RWPE1 (cell line): ENCODE measurements at regions not wholly inside any gene's neighbourhood (a gene's known extent, or its start where the extent isn't known, plus 50 kb on each side); places are given as distances from the start of the nearest gene placed in this dataset.

ENCODE experiments used
- CTCF ChIA-PET: fragments of 350-600 bp; sonication (Branson Sonifier 250); formaldehyde crosslinking; extraction: SDS; loops from one replicate; lab custom pipeline; 2021; lab: Yijun Ruan, JAX
- POLR2A ChIA-PET: fragments of 400-600 bp; formaldehyde crosslinking; extraction: SDS; loops from one replicate; lab custom pipeline; 2020; ENCODE audit warnings: antibody characterized with exemption; ENCODE audit not compliant: low non-redundant PET; lab: Yijun Ruan, JAX
- DNase-seq: peaks from one replicate; pipeline ENCODE4 v3.0.0; 2012; ENCODE audit warnings: low spot score
- H3K27ac ChIP-seq: fragments of 450-650 bp; 2 replicates; pipeline ENCODE4 v1.5.1; 2017
- TF ChIP-seq, protein P1 (sequence below): fragments of 450-650 bp; conservative IDR thresholded peaks from 2 replicates; pipeline ENCODE4 v1.5.1; 2017; ENCODE audit warnings: low read depth, mild to moderate bottlenecking

DNA sequence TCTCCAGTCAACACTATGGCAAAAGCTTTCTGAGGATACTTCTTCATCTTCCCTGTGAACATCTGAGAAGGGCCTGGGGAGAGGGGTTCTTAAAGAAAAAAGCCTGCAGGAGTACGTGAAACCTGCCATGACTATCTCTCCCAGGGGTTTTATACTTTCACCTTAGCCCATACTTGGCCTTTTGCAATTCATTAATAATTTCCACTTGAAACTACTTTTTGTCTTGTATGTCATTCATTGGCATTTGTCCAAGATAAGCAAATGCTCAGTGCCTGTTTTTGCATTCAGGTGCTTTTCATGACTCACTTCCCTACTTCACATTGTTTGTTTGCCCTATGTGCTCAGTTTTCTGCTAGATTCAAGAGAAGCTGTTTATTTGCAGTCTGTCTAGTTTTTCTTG, 580.3 kb upstream of the GJE1 start:
- DNase-seq = peak; percentile 75
- CTCF ChIA-PET = interaction anchor here (1.0 kb wide), 1 partner anchor 10 kb away, joined by 7 read pairs; no protein-coding TSS in a partner anchor

DNA sequence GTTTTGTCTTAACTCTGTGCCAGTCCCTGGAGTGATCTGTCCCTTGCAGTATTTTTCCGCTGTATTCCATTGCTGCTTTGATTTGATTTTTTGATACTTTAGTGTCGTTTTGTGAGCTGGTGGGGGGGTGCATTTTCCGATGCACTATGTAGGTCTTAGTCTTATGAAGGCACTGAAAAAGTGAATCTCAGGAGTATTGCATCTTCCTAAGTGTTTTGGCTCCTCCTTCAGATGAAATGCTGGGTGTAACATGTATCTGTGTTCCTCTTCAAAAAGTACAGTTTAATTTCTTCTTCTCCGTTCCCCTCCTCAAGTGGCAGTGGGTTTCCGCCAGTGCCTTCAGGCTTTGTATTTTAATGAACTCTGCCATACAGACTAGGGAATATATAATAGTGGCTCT, 580.7 kb upstream of the GJE1 start:
- ChIA-PET CTCF (interaction anchor here (1.0 kb wide), 1 partner anchor 11 kb away, joined by 7 read pairs; no protein-coding TSS in a partner anchor), POLR2A (no interaction called here)
- no peak overlapping the region for H3K27ac ChIP-seq
- no peak for DNase-seq
- TF ChIP-seq, protein P1, sequence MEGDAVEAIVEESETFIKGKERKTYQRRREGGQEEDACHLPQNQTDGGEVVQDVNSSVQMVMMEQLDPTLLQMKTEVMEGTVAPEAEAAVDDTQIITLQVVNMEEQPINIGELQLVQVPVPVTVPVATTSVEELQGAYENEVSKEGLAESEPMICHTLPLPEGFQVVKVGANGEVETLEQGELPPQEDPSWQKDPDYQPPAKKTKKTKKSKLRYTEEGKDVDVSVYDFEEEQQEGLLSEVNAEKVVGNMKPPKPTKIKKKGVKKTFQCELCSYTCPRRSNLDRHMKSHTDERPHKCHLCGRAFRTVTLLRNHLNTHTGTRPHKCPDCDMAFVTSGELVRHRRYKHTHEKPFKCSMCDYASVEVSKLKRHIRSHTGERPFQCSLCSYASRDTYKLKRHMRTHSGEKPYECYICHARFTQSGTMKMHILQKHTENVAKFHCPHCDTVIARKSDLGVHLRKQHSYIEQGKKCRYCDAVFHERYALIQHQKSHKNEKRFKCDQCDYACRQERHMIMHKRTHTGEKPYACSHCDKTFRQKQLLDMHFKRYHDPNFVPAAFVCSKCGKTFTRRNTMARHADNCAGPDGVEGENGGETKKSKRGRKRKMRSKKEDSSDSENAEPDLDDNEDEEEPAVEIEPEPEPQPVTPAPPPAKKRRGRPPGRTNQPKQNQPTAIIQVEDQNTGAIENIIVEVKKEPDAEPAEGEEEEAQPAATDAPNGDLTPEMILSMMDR = no peak

More for the DNA sequence above, 580.3 kb upstream of the GJE1 start:
- no peak overlapping the region for H3K27ac ChIP-seq
- POLR2A ChIA-PET = no interaction called here
- TF ChIP-seq, protein P1 = no peak

DNA sequence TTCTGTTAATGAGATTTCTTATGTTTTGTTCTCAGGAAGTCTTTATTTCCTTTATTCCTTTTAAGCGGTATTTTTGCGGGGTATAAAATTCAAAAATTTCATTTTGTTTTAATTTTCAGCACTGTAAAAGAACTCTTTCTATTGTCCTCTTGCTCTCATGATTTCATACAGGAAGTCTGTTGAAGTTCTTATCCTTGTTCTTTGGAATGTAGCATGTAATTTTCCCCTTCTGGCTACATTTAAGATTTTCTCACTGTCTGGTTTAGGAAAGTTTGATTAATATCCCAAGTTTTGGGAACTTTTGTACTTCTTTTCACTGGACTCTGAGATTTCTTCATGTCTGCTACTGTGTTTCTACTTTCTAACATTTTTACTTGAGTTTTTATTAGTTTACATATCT, 581.4 kb upstream of the GJE1 start:
- no peak for DNase-seq
- POLR2A ChIA-PET = no interaction called here
- TF ChIP-seq, protein P1 = no peak
- CTCF ChIA-PET = no interaction called here
- H3K27ac ChIP-seq = no peak overlapping the region

DNA sequence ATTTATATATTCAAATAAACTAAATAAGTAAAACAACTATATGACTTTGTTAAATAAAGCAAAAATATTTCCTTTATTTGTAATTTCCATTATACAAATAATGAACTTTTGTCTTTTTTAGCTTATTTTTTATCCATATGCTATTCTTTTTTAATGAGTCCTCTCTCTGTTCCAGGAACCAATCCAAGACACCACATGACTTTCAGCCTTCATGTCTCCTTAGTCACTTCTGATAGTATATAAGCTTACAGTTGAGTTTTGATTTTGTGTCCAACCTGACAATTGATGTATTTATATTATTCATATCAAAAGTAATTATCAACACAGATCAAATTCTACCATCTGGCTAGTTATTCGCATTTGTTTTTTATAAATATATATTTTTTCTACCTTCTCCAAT, 582.3 kb upstream of the GJE1 start:
- TF ChIP-seq, protein P1 = no peak
- ChIA-PET CTCF (interaction anchor here (0.6 kb wide), 1 partner anchor 22 kb away, joined by 3 read pairs; no protein-coding TSS in a partner anchor), POLR2A (no interaction called here)
- no peak overlapping the region for H3K27ac ChIP-seq
- no peak for DNase-seq

DNA sequence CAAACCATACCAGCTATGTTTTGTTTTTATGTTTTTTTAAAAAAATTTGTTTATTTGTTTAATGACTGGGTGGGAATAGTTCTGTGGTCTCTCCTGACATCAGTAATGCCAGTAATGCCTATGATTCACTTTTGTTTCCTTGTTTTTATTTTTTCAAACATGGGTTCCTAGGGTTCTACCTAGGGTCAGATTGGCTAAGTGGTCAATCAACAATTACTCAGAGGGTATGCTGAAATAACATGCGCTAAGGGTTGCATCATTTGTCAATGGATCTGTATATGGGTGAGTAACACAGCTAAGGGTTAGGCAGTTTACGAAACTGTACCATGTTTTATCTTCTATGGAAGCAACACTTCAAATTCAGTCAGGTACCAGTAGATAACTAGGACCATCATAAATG, 583.8 kb upstream of the GJE1 start:
- TF ChIP-seq, protein P1 = no peak
- ChIA-PET POLR2A (no interaction called here), CTCF (no interaction called here)
- peak; percentile 53 for DNase-seq
- no peak overlapping the region for H3K27ac ChIP-seq

DNA sequence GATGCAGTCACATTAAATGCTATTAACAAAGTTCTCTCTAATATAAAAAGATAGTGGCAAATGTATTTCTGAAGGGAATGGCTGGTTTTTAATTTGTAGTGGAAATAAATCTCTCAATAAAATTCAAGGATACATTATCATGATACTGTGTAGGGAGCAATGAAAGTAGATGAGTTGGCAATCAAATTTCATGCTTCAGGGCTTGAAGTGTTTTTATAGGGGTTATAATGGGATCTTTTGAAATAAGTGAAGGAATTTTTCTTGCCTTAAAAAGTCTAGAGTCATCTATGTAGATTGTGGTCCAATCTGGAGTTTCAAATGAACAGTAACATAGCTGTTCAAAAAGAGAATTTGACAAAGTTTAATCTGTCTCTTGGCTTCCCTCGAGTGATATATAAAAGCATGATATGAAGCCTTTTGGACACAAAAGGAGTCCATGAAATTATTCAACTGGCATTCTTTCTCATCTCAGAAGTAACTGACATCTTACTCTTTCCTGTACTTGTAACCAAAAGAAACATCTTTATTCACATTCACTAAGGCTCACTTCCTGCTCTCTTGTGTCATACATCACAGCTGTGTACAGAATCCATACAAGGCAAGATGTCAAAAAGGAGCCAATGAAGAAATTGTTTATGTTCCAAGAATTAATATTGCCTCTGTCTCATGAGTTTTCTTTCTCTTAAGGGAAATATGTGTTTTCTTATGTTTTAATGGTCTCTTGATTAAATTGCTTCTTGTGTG, 591.0 kb upstream of the GJE1 start:
- CTCF ChIA-PET = no interaction called here
- no peak for DNase-seq
- H3K27ac ChIP-seq = no peak overlapping the region
- POLR2A ChIA-PET = no interaction called here
- TF ChIP-seq, protein P1 = no peak
